Stimulated activated CD8-positive, alpha-beta memory T cell treated with anti-CD3 and anti-CD28 coated beads, Interleukin-4, amount 100 ng/mL, for 4 hours (primary cell): ENCODE measurements at regions not wholly inside any gene's neighbourhood (a gene's known extent, or its start where the extent isn't known, plus 50 kb on each side); places are given as distances from the start of the nearest gene placed in this dataset.
"Not testable (repeated sequence)": the region's sequence is repeated elsewhere in the genome, so short reads cannot be mapped to it uniquely, and the experiment has no call there.

Experiments used
- DNase-seq, 2 donors: peaks; one replicate each; pipeline ENCODE4 v3.0.0-alpha.2; 2020; ENCODE audit warnings: low read depth in 2 of 2, low spot score in 1 of 2

DNA sequence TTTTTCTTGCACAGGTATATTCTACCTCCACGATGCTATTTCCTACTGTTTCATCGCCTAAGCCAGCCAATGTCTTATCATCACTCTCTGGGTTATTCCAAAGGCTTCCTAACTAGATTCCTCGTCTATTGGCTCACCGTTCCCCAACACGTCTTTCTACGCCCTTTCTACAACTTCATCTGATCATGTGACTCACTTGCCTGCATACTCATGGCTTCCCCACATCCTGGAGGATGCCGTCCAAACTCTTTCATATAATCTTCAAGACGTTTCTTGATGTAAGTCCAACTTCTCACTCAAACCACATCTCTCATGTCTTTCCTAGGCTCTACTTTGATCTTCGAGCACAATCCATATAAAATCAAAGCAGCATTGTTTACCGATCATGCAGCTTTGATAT is 322.0 kb upstream of the PPARGC1A start:
- no peak for DNase-seq

DNA sequence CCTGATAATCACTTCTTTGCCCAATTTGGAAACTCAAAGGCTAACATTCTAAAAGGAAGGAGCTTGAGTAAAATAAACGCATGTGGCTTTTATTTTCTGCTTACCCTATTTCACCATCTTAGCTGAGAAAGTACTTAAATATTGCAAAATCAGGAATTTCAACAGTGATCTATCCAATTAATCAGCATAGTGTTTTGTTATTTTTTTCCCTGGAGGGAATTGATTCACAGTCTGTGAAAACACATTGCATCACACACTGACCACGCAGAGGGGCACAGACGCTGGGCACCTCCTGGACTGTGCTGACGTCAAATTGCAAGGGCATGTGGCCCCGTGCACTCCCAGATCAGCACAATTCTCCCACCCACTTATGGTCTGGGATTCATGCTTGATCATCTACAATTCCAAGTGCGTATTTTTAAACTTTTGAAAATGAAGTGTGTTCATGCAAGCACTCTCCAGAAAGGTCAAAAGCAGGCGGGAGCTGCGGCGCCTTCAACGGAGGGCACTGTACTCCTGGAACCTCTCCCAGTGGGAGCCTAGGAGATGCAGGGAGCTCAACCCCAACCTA is 320.6 kb upstream of the PPARGC1A start:
- no peak for DNase-seq

DNA sequence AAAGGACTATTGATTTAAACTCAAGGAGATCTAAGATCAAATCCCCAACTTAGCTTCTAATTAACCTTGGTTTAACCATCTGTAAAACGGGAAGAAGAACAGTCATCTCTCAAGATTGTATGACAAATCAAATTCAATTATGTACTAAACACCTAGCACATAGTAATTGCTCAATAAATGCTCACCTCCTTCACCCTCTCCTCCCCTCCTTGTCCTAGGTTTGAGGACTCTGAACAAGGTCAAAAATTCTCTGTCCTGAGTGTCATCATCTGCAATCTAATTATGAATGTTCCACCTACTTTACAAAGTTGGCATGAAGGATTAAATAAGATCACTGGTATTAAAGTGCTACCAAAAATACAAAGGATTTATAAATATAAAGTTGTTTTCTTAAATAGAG is 320.1 kb upstream of the PPARGC1A start:
- DNase-seq = no peak

DNA sequence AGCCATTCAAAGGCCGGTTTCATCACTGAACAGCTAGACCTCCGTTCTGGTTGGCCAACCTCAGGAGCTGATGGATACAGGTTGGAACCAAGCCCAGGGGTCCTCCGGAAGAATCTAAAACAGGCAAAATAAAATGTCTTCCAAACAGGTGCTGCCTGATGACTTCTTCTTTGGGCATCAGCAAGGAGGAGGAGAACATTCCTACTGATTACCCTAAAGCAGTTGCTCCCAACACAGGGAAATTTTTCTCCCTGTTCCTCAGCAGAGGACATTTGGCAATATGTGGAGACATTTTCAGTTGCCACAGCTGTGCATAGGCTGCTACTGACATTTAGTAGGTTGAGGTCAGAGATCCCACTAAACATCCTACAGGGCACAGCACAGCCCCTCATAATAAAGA is 319.3 kb upstream of the PPARGC1A start:
- no peak for DNase-seq

DNA sequence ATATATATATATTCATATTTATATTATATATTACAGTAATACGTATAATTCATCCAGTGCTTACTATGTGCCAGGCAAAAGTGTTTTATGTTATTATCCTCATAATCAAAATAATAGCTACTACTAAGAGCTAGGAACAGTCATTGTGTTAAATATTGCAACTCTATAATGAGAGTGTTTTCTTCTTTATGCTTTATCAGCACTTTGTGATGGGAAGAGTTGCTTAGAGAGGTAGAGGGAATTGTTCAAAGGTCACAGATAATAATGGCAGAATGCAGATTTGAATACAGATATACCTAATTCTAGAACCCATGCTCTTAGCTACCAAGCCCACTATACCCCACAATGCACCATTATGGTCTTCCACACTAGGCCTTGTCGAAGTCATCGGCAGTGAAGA is 318.8 kb upstream of the PPARGC1A start:
- no peak for DNase-seq

DNA sequence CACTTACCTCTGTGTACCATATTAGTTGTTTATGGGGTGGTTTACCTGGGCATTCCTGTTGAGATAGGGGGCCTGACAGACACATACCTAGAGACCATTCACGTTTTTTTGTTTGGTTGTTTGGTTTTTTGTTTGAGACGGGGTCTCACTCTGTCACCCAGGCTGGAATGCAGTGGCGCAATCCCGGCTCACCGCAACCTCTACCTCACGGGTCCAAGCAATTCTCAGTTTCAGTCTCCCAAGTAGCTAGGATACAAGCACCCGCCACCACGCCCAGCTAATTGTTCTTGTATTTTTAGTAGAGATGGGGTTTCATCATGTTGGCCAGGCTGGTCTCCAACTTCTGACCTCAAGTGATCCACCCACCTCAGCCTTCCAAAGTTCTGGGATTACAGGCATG is 314.9 kb upstream of the PPARGC1A start:
- not testable (repeated sequence) for DNase-seq

DNA sequence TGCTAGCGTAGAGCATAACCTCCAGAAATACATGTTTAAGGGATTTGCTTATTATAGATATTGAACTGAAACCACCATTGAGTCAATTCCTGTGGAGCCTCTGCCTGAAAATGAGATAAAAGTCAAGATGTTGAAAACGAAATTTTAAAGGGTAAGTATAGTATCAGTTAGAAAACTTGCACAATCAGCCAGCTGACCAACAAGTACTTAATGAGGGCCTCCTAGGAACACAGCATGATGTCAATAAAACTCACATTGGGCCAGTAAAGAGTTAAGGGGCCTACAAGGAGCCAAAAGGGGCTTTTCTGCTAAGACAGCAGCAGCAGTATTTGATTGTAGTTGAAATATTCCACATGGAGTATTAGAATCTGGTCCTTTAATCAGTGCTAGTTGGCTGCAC is 314.1 kb upstream of the PPARGC1A start:
- DNase-seq = no peak

DNA sequence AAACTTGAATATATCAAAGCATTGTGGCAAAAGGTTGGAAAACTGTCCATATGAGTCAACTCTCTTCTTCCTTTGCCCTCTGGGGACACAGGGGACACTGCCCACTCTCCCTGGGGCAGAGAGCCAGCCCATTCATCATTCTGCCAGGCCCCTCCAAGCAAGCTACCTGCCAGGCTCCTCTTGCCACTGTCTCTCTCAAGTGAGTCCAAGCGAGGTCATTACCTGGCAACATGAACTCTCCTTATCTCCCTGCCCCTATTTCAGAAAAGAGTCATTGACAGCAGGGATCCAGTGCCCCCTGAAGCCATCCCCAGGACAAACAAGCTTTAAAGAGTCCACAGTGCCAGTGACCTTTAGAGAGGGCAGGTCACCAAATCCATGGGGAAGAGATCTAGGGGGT is 312.7 kb upstream of the PPARGC1A start:
- DNase-seq = no peak

DNA sequence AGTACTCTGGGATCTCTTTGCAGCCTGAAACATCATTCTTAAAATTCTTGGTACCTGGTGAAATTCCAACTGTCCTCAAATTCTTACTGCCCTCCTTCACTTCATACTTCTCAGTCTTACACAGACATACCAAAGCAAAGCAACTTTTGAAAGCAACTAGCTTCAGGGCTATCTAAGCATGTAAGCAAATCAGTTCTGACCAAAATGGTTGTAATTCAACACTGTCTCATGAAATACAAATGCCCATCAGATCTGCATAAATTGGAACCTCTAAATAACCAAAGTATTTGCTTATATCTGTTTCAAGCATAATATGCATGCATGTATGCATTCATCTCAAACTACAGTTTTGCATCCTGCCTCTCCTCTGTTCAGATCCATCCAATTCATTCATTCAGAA is 308.1 kb upstream of the PPARGC1A start:
- DNase-seq = no peak

DNA sequence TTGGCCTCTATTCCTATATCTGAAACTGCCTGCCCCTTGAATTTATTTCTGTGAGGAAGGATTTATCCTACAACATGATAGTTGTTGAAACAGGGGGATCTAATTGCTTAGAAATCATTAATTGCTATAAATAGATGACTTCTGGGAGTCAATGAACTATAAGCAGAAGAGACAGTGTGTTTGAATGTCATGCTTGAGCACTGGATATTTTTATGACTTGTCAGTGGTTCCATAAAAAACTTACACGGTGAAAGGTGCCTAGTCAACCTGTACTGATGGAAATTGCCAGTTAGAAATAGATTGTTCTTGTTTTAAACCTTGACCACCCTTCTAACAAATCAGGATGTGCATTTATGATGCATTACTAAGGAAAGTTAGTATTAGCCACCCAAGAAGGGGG is 306.9 kb upstream of the PPARGC1A start:
- DNase-seq = no peak

DNA sequence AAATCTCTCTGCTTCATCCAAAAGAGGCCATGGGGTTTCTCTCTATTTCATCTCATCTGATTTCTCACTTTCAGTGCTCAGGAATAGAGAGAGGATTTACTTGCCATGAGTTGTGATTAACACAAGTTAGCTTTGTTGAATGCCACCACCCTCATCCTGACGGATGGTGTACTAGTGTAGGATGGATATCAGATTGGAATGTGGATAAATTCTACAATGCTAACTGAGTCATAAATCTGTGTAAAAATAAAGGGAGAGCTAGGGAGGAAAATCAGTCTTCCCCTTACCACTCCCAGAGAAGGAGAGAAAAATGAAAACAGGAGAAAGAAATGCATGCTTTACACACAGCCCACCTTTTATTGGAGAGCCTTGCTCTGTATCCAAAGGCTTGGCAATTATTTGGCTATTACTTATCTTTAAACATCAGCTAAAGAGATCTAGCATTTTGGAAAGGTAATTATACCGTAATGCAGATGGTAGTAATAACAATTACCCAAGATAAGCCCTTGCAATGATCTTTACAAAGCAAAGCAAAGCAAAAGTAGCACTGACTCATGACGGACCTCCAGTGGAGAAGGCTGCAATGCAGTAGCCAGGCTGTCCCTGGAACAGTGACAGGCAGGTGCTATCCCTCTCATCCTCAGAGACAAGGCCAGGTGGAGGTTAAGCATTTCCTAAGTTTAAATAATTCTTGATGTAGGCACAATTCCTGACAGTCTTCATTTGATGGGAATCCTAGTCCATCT is 306.3 kb upstream of the PPARGC1A start:
- no peak for DNase-seq

DNA sequence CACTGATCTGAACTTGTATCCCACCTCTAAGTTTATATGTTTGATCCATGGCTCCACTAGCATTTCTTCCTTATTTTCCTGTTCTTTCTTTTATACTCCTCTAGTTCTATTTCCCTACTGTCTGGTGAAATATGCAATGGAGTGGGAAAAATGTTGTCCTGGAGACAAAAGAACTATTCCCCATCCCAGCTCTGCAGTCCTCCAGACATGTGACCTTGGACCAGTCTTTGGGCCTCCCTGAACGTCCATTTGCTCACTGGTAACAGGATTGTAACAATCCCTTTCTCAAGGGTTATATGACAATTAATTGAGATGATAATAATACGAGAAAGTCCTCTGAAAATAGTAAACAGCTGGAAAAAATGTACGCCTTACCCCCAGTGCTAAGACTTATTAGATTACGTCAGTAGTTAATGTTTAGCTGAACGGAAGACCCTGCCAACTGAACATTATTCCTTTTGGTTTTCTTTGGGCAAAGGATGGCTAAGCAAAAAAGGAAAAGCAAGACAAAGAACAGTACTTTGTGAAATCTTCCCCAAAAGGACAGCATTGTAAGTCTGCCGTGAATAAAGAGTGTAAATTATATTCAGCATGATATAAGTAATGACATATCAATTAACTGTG is 302.3 kb upstream of the PPARGC1A start:
- DNase-seq = no peak

DNA sequence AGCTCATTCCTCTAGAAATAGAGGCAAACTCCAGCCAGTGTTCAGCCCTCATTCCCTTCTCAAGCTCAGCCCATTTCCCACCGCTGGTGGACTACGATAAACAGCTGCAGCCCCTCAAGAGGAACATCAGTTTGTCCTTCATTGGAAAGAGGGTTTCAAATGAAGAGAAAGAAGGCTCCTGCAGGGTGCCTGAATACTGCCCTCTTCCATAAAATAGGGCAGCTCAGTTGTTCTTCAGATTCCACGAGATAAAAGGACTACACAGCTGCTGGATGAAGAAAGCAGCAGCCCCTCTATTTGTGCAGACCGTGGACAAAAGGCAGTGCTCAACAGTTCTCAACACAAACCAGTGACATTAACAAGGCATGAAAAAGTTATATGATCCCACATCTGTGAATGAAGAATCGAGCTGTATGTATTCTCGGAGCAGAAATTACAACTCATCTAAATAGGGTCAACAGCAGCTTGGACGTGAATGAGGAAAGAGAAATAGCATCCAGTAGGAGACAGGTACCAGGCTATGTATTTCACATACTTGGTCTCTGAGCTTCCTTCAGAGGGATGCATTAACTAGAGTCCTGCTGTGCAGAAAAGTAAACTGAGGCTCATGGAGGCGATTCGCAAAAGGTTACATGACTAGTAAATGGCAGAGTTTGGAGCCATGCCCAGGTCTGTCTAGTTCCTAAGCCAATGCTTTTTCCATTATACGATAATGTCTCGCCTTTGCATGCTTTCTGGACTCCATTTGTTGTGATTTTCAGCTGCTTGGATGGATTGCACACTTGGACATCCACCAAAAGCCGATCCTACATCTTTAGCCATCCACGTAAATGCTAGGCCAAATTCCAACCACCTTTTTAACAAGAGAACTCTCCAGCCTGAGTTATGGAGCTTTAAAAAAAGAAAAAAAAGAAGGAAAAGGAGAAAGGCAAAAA is 301.2 kb upstream of the PPARGC1A start:
- no peak for DNase-seq

DNA sequence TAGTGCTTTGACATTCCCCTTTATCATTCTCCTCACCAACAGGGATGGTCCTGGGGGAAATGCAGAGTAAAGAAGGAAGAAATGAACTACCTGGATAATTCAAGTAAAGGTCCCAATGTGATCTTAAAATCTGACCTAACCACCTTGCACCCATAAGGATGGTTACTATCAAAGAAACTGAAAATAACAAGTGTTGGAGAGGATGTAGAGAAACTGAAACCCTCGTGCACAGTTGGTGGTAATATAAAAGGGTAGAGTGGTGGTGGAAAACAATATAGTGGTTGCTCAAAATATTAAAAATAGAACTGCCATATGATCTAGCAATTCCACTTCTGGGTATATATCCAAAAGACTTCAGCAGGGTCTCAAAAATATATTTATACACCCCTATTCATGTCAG is 298.6 kb upstream of the PPARGC1A start:
- DNase-seq = no peak

DNA sequence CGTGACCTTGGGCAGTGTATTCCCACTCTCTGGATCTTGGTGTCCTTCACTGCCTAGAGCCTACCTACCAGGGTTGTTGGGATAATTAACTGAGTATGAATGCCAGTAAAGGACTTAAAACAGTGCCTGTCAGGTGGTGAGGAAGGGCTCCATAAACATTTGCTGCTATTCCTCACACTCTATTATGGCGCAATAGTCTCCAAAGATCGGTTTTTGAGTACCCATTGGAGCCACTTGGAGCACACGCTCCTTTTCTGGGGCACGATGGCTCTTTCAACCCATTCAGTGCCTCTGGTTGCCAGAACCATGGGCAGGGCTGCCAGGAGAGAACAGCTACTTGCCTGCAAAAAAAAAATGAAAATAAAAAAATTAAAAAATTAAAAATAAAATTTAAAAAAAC is 296.6 kb upstream of the PPARGC1A start:
- DNase-seq = no peak

DNA sequence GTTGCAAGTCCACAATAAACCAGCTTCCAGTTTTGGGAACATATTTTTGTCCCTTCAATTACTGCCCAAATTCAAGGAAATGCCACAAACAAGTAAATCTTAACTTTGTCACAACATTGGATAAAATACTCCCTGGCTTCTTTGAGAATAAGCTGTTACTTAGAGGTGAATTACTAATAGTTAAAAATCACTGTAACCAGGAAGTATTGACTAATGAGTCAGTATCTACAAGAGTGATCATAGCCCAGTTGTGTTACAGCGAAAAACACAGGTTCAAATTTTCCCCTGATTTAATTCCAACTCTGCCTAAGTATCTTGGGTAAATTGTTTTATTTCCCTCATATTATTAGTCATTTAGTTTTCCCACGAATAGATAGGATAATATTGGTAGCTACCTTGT is 291.2 kb upstream of the PPARGC1A start:
- no peak for DNase-seq

DNA sequence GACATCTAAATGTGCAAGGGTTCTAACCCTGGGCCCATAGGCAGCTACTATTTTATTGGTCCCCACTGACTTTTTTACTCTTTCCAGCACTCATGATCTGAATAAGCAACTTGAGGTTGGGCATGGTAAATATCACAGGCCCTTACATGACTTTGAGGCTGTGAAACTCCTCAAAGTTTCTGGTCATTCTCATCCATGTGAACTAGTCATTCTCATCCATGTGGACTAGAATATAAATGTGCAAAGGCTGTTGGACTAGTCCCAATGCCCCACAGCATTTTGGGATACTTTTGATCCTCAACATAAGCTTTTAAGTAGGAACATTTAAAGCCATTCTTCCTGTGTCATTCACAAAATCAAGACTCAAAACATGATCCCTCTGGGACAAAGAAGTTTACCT is 290.7 kb upstream of the PPARGC1A start:
- no peak for DNase-seq

DNA sequence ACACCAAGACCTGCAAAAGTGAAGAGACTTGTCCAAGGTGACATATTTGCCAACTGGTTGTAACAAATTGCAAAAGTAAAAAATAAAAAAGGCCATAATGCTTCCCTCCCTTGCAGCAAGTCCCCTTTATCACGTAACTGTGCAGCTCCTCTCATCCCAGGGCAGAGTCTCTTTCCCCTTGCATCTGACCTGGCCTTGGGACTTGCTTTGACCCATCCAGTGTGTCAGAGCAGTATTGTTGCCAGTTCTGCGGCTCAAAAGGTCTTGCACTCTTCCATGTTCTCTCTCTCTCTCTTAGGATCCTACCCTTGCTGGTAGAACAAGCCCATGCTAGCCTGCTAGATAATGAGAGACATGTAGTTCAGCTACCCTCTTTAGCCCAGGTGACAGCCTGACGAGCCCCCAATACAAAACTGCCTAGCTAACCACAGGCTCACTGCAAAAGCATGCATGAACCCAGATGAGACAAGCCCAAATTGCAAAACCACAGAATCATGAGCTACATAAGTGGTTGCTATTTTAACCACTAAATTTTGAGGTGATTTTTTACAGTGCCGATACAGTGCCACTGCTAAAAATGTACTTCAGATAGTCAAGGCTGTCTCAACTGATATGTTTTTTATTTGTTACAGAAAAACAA is 289.5 kb upstream of the PPARGC1A start:
- DNase-seq = no peak

DNA sequence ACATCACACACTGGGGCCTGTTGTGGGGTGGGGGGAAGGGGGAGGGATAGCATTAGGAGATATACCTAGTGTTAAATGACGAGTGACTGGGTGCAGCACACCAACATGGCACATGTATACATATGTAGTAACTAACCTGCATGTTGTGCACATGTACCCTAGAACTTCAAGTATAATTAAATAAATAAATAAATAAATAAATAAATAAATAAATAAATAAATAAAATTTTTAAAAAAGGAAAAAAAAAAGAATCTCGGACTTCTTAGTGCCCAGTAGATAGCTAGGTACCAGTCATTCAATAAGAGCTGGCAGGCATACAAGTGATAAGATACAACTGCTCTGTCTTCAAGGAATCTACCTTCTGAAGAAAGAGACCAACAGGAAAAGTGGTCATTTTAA is 287.6 kb upstream of the PPARGC1A start:
- not testable (repeated sequence) for DNase-seq

DNA sequence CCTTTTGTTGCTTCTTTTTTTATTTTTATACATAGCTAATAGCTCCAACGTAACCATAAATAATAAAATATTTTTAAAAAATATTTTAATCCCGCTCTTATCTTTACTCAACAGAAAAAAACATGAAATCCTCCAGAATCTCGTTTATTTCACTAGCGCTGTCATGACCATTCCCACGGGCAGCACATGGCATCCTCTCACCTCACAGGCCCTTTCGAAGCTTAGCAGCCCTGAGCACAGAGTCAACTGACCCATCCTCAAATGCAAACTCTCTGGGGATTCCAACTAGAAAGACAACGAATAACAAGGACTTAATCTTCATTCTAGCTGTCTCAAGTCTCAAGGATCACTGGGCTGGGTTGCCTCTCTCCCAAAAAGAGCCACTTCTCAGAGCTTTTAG is 285.9 kb upstream of the PPARGC1A start:
- DNase-seq = no peak

DNA sequence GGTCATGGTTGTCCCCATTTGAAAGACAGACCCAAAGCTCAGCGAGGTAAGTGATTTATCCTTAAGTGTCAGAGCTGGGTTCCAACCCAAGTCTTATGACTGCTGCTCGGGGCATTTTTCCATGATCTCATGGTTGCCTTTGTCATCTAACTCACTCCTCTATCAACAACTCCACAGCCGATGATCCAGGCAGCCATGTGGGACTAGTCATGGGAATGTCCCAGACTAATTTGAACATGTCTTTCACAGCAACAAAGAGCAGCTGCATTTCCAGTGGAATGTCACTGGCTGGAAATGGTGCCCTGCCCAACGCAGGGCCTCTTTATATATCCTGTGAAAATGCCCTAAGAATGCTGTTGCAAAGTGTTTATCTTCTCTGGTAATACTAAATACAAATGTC is 284.8 kb upstream of the PPARGC1A start:
- DNase-seq = no peak
